ENCODE measurements at regions not wholly inside any gene's neighbourhood (a gene's known extent, or its start where the extent isn't known, plus 50 kb on each side); places are given as distances from the start of the nearest gene placed in this dataset.
A peak's percentile ranks its signal among the peaks of the same experiment; 100 is the strongest.

DNA sequence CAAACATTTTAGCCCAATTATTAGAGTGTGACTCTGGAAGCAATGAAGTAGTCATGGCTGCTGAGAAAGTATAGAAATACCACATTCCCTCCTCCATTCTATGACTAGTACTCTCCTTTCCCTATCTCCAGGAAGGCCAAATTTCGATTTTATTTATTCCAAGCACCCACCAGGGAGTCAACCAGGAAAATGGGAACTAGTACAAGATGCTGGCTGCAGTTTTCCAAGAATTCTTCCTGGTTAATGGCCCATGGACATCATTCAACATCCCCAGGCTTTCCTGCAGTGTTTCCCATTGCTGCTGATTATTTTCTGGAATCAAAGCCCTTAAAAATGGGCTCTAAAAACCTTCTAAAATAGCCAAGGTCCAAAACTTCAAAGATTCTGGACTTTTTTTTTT is 247.9 kb upstream of the STT3B start:
- Histone ChIP-seq H3K9me3 (no peaks in the 10 kb centered on the region), H3K4me3 (no peak overlapping the region), H3K4me2 (no peak overlapping the region), H3K4me1 (peaks cover 30% of the 10 kb centered on the region), H3K27ac (no peak overlapping the region)
- DNase-seq (ENCODE audit: low read depth in 1 of 2, low spot score in 1 of 2) = no peak
- CTCF ChIA-PET = no interaction called here
- FAIRE-seq = no peak
- POLR2A ChIA-PET = no interaction called here
- ATAC-seq = no peak
- no peak for TF ChIP-seq BHLHE40 (IDR thresholded peaks at IDR 0.05; ENCODE audit: low read depth, low read length)
- no peak for TF ChIP-seq GATA3 (IDR thresholded peaks at IDR 0.05; ENCODE audit: borderline replicate concordance)
- TF ChIP-seq ESRRA (IDR thresholded peaks at IDR 0.05; ENCODE audit: borderline replicate concordance, low read length) = no peak
- TF ChIP-seq CBX2 (IDR thresholded peaks at IDR 0.05; ENCODE audit: borderline replicate concordance, low read depth) = no peak
- no peak for TF ChIP-seq PBX3 (IDR thresholded peaks at IDR 0.05)
- no peak for TF ChIP-seq HES2 (IDR thresholded peaks at IDR 0.05)
- TF ChIP-seq RARB (CRISPR knock-in tag; IDR thresholded peaks at IDR 0.05) = no peak
- TF ChIP-seq RFX5 (IDR thresholded peaks at IDR 0.05) = no peak
- TF ChIP-seq TFCP2L1 (CRISPR knock-in tag; IDR thresholded peaks at IDR 0.05) = no peak
- no peak for TF ChIP-seq MAFK (IDR thresholded peaks at IDR 0.05; ENCODE audit: partially characterized antibody)
- TF ChIP-seq TP53 (CRISPR knock-in tag; IDR thresholded peaks at IDR 0.05) = no peak
- TF ChIP-seq NFE2L2 (conservative IDR thresholded peaks at IDR 0.05; ENCODE audit: low read length) = no peak
- no peak for TF ChIP-seq PHF8 (IDR thresholded peaks at IDR 0.05; ENCODE audit: borderline replicate concordance, low read depth)
- 9% methylated on average over 1 of the region's 1 CpG for WGBS (ENCODE audit: missing lambda C conversion rate)

- no peak for ATAC-seq
- ChIA-PET POLR2A (no interaction called here), CTCF (no interaction called here)
- H3K27ac ChIP-seq = 0 out of 6 replicates have a peak overlapping the region, but pooled peaks of 1 of the 2 experiments have one; percentile 8
- no peaks in the 10 kb centered on the region for H3K9me3 ChIP-seq
- no peak overlapping the region for H3K4me3 ChIP-seq
- DNase-seq (ENCODE audit: low read depth in 1 of 2, low spot score in 1 of 2) = no peak
- FAIRE-seq = peak; percentile 13
- peaks cover 31% of the 10 kb centered on the region for H3K4me1 ChIP-seq
- no peak for TF ChIP-seq RAD21 (conservative IDR thresholded peaks at IDR 0.05 in 1 of 2, IDR thresholded peaks at IDR 0.05 in 1 of 2)
- no peak for TF ChIP-seq HOXB5 (CRISPR knock-in tag; IDR thresholded peaks at IDR 0.05)
- no peak for TF ChIP-seq HOXA7 (CRISPR knock-in tag; IDR thresholded peaks at IDR 0.05)
- TF ChIP-seq PHF8 (IDR thresholded peaks at IDR 0.05; ENCODE audit: borderline replicate concordance, low read depth) = no peak
- TF ChIP-seq, protein P1, sequence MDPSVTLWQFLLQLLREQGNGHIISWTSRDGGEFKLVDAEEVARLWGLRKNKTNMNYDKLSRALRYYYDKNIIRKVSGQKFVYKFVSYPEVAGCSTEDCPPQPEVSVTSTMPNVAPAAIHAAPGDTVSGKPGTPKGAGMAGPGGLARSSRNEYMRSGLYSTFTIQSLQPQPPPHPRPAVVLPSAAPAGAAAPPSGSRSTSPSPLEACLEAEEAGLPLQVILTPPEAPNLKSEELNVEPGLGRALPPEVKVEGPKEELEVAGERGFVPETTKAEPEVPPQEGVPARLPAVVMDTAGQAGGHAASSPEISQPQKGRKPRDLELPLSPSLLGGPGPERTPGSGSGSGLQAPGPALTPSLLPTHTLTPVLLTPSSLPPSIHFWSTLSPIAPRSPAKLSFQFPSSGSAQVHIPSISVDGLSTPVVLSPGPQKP (IDR thresholded peaks at IDR 0.05; ENCODE audit: low read depth, low read length) = no peak
- TF ChIP-seq KDM5A (IDR thresholded peaks at IDR 0.05) = no peak
- no peak for TF ChIP-seq HEYL (CRISPR knock-in tag; IDR thresholded peaks at IDR 0.05)
- TF ChIP-seq HES2 (IDR thresholded peaks at IDR 0.05) = no peak
- TF ChIP-seq PBX3 (IDR thresholded peaks at IDR 0.05) = no peak
- no peak for TF ChIP-seq CBX8 (IDR thresholded peaks at IDR 0.05)
- TF ChIP-seq GATA3 (IDR thresholded peaks at IDR 0.05; ENCODE audit: borderline replicate concordance) = no peak
- TF ChIP-seq, protein P2, sequence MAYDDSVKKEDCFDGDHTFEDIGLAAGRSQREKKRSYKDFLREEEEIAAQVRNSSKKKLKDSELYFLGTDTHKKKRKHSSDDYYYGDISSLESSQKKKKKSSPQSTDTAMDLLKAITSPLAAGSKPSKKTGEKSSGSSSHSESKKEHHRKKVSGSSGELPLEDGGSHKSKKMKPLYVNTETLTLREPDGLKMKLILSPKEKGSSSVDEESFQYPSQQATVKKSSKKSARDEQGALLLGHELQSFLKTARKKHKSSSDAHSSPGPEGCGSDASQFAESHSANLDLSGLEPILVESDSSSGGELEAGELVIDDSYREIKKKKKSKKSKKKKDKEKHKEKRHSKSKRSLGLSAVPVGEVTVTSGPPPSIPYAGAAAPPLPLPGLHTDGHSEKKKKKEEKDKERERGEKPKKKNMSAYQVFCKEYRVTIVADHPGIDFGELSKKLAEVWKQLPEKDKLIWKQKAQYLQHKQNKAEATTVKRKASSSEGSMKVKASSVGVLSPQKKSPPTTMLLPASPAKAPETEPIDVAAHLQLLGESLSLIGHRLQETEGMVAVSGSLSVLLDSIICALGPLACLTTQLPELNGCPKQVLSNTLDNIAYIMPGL (CRISPR knock-in tag; IDR thresholded peaks at IDR 0.05; ENCODE audit: borderline replicate concordance) = no peak
- TF ChIP-seq ATOH8 (CRISPR knock-in tag; IDR thresholded peaks at IDR 0.05; ENCODE audit: low read depth) = no peak
- no peak for TF ChIP-seq NR3C1 (IDR thresholded peaks at IDR 0.05)
- TF ChIP-seq MAFK (IDR thresholded peaks at IDR 0.05; ENCODE audit: partially characterized antibody) = no peak
- TF ChIP-seq POLR2A (IDR thresholded peaks at IDR 0.05; ENCODE audit: low read length) = no peak
- TF ChIP-seq RCOR1 (IDR thresholded peaks at IDR 0.05; ENCODE audit: low read depth, low read length) = no peak
- no peak for TF ChIP-seq MYC (IDR thresholded peaks at IDR 0.05; ENCODE audit: borderline replicate concordance, low read length)
- WGBS (ENCODE audit: missing lambda C conversion rate) = 50% methylated on average over 2 of the region's 2 CpGs
- no peak overlapping the region for H3K4me2 ChIP-seq
Measured at GRCh38 chr3:31285833-31286486, 246.8 kb upstream of the STT3B start.

Data from A549 (cell line).